A673 (cell line): ENCODE measurements at regions not wholly inside any gene's neighbourhood (a gene's known extent, or its start where the extent isn't known, plus 50 kb on each side); places are given as distances from the start of the nearest gene placed in this dataset.
"Not testable (repeated sequence)": the region's sequence is repeated elsewhere in the genome, so short reads cannot be mapped to it uniquely, and the experiment has no call there.

Experiments used
- BruUV-seq: library from RNA; stranded (reverse); fragments of 400-500 nt; replicated peaks from 2 replicates; lab custom pipeline; 2021; lab: Mats Ljungman, UMichigan
- CTCF ChIA-PET: fragments of 300-600 bp; sonication (Branson Sonifier 250); formaldehyde crosslinking; loops from one replicate; lab custom pipeline; 2022; ENCODE audit warnings: antibody characterized with exemption; lab: Charles Lee
- POLR2A ChIA-PET: fragments of 300-600 bp; sonication (Branson Sonifier 250); formaldehyde crosslinking; loops from one replicate; lab custom pipeline; 2022; ENCODE audit warnings: antibody characterized with exemption; ENCODE audit not compliant: low non-redundant PET; lab: Charles Lee
- DNase-seq: peaks from one replicate; pipeline ENCODE4 v3.0.0-alpha.2; 2015; ENCODE audit warnings: low spot score
- H3K27ac ChIP-seq: fragments of 200-600 bp; sonication (generic); 2 replicates; pipeline ENCODE4 v1.5.1; 2016; ENCODE audit warnings: mixed run types, low read depth, mild to moderate bottlenecking, mixed read lengths, antibody characterized with exemption, low read length; ENCODE audit not compliant: poor library complexity, severe bottlenecking
- H3K27me3 ChIP-seq: fragments of 200-600 bp; sonication (generic); replicated peaks from 2 replicates; pipeline ENCODE4 v1.6.1; 2017; ENCODE audit warnings: mixed run types, low read depth, mild to moderate bottlenecking, mixed read lengths, antibody characterized with exemption, low read length; ENCODE audit not compliant: insufficient read depth, poor library complexity
- H3K36me3 ChIP-seq: fragments of 200-600 bp; sonication (generic); 2 replicates; pipeline ENCODE4 v1.6.1; 2016; ENCODE audit warnings: mixed run types, mild to moderate bottlenecking, mixed read lengths, antibody characterized with exemption, low read length; ENCODE audit not compliant: insufficient read depth, poor library complexity, severe bottlenecking
- H3K4me1 ChIP-seq: fragments of 200-600 bp; sonication (generic); 2 replicates; pipeline ENCODE4 v1.6.1; 2017; ENCODE audit warnings: mixed run types, mild to moderate bottlenecking, mixed read lengths, antibody characterized with exemption, low read length; ENCODE audit not compliant: insufficient read depth, poor library complexity, severe bottlenecking
- H3K4me3 ChIP-seq: fragments of 200-600 bp; sonication (generic); 2 replicates; pipeline ENCODE4 v1.5.1; 2016; ENCODE audit warnings: low read depth, mixed run types, mild to moderate bottlenecking, mixed read lengths, low read length; ENCODE audit not compliant: poor library complexity, severe bottlenecking
- H3K9me3 ChIP-seq: fragments of 200-600 bp; sonication (generic); 2 replicates; pipeline ENCODE4 v1.6.1; 2016; ENCODE audit warnings: mixed run types, low read depth, mild to moderate bottlenecking, mixed read lengths, antibody characterized with exemption, low read length; ENCODE audit not compliant: poor library complexity, severe bottlenecking
- EZH2 ChIP-seq: fragments of 200-600 bp; sonication (generic); IDR thresholded peaks from 2 replicates; pipeline ENCODE4 v1.6.1; 2017; ENCODE audit warnings: borderline replicate concordance, low read depth, mild to moderate bottlenecking, mixed read lengths, antibody characterized with exemption, low read length; ENCODE audit not compliant: poor library complexity, severe bottlenecking
- intact Hi-C: fragments of 100-400 bp; cut with micrococcal nuclease; formaldehyde crosslinking; loops from one replicate; pipeline ENCODE4 v1.10.0; 2022; ENCODE audit not compliant: unreplicated experiment
- TF ChIP-seq, protein P1 (sequence below): fragments of 300-800, 200-600 bp; sonication (generic); conservative IDR thresholded peaks from 2 replicates; pipeline ENCODE4 v1.5.1; 2017; ENCODE audit warnings: low read depth, mild to moderate bottlenecking, antibody characterized with exemption, low read length, moderate library complexity, mixed read lengths

GRCh38 chr15:77889828-77890725 is 187.4 kb downstream of the TBC1D2B start:
- DNase-seq, H3K4me1 ChIP-seq, H3K27ac ChIP-seq, BruUV-seq, H3K36me3 ChIP-seq, H3K4me3 ChIP-seq, POLR2A ChIA-PET, H3K27me3 ChIP-seq, intact Hi-C loops, H3K9me3 ChIP-seq: not testable (repeated sequence)
- CTCF ChIA-PET = interaction anchor here (1.2 kb wide), 1 partner anchor 10 kb away, joined by 3 read pairs; no protein-coding TSS in a partner anchor

DNA sequence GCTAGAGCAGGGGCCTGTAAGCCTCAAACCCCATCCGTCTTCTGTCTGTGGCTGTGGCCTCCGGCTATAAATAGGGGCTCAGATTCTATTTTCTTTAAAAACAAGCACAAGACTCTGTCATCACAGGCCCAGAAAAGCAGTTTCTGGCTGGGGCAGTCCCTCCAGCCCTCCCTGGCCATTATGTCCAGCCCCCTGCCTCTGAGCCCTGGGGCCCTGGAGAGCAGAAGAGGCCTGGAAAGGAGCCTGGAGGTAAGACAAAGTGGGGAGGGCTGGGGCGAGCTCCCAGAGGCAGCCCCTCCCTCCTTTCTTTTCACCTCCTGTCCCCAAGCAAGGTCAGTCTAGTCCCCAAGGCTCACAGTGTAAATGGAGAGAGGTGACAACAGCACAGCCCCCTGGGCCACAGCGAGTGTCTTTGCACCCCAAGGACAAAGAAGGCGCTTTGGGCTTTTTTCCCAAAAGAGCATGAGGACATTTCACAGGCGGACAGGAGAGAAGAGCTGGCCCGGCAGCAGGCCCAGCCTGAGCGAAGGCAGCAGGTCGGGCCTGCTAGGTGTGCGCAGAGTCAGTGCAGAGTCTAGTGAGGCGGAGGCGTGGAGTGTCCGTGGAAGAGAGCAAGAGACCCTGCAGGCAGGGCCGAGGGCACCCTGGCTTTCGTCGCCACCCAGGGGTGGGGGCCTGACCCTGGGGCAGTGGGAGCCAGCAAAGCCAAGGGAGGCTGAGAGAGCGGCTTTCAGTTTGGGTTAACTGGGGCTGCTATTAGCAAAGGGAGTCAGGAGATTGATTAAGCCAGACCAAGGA is 188.3 kb downstream of the TBC1D2B start:
- no peaks in the 10 kb centered on the region for H3K27me3 ChIP-seq
- TF ChIP-seq, protein P1, sequence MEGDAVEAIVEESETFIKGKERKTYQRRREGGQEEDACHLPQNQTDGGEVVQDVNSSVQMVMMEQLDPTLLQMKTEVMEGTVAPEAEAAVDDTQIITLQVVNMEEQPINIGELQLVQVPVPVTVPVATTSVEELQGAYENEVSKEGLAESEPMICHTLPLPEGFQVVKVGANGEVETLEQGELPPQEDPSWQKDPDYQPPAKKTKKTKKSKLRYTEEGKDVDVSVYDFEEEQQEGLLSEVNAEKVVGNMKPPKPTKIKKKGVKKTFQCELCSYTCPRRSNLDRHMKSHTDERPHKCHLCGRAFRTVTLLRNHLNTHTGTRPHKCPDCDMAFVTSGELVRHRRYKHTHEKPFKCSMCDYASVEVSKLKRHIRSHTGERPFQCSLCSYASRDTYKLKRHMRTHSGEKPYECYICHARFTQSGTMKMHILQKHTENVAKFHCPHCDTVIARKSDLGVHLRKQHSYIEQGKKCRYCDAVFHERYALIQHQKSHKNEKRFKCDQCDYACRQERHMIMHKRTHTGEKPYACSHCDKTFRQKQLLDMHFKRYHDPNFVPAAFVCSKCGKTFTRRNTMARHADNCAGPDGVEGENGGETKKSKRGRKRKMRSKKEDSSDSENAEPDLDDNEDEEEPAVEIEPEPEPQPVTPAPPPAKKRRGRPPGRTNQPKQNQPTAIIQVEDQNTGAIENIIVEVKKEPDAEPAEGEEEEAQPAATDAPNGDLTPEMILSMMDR = no peak
- TF ChIP-seq EZH2 = no peak
- no peak overlapping the region for H3K27ac ChIP-seq
- DNase-seq = no peak
- H3K4me1 ChIP-seq = no peaks in the 10 kb centered on the region
- BruUV-seq = no TSS peak
- POLR2A ChIA-PET = no interaction called here
- H3K9me3 ChIP-seq = no peaks in the 10 kb centered on the region
- CTCF ChIA-PET = no interaction called here
- no peaks in the 10 kb centered on the region for H3K36me3 ChIP-seq
- no peak overlapping the region for H3K4me3 ChIP-seq
- intact Hi-C loops = no loop called here

GRCh38 chr15:77887563-77888429 is 189.7 kb downstream of the TBC1D2B start:
- H3K4me1 ChIP-seq, POLR2A ChIA-PET, CTCF ChIA-PET, H3K27me3 ChIP-seq, H3K9me3 ChIP-seq, H3K27ac ChIP-seq, DNase-seq, H3K4me3 ChIP-seq, BruUV-seq, intact Hi-C loops, H3K36me3 ChIP-seq: not testable (repeated sequence)
